Aorta (tissue), 5 donors: ENCODE measurements at regions not wholly inside any gene's neighbourhood (a gene's known extent, or its start where the extent isn't known, plus 50 kb on each side); places are given as distances from the start of the nearest gene placed in this dataset.

ENCODE experiments used
- ATAC-seq: fragments of 200-7000 bp; cut with Tn5 transposase; one replicate; pipeline ENCODE4 v1.9.1; 2022; ENCODE audit warnings: moderate library complexity; ENCODE audit not compliant: low FRiP score
- DNase-seq, 2 donors: peaks; one replicate each; pipeline ENCODE4 v3.0.0-alpha.2; 2020
- H3K27ac ChIP-seq, 2 donors: one replicate each; pipeline ENCODE4 v1.5.1; 2013; ENCODE audit warnings: low read length in 2 of 2, mild to moderate bottlenecking in 2 of 2, moderate library complexity in 2 of 2, control low read depth in 1 of 2, inconsistent platforms in 1 of 2, low read depth in 1 of 2
- H3K27me3 ChIP-seq, 2 donors: one replicate each; pipeline ENCODE4 v1.6.1; 2013; ENCODE audit warnings: control low read depth in 1 of 2, low read length in 1 of 2, mild to moderate bottlenecking in 1 of 2, moderate library complexity in 1 of 2; ENCODE audit not compliant: insufficient read depth in 2 of 2, control insufficient read depth in 1 of 2
- H3K36me3 ChIP-seq, 2 donors: one replicate each; pipeline ENCODE4 v1.6.1; 2013; ENCODE audit warnings: control low read depth in 1 of 2, low read length in 1 of 2, mild to moderate bottlenecking in 1 of 2; ENCODE audit not compliant: insufficient read depth in 2 of 2, control insufficient read depth in 1 of 2
- H3K4me1 ChIP-seq, 2 donors: one replicate each; pipeline ENCODE4 v1.6.1; 2013; ENCODE audit warnings: low read length in 2 of 2, control low read depth in 1 of 2, mild to moderate bottlenecking in 1 of 2, moderate library complexity in 1 of 2; ENCODE audit not compliant: insufficient read depth in 2 of 2, control insufficient read depth in 1 of 2
- H3K4me3 ChIP-seq, 2 donors: one replicate each; pipeline ENCODE4 v1.5.1; 2013; ENCODE audit warnings: low read length in 2 of 2, control low read depth in 1 of 2, mild to moderate bottlenecking in 1 of 2
- H3K9me3 ChIP-seq: one replicate; pipeline ENCODE4 v1.6.1; 2013; ENCODE audit warnings: mild to moderate bottlenecking, low read length; ENCODE audit not compliant: control insufficient read depth
- WGBS, 2 donors: extraction: QIAGEN DNeasy Blood & Tissue Kit; methylation state at CpG; one replicate each; pipeline ENCODE4 v1.1.7; 2013; 5-methylcytosine and 5-hydroxymethylcytosine counted together
- intact Hi-C, 2 donors: fragments of 100-400 bp; cut with DNase I; formaldehyde crosslinking; loops; one replicate each; pipeline versions ENCODE4 v1.14.2 to v1.15.0; 2022
- donor health status: healthy with polysubstance abuse.
- donor health status: Bipolar disorder and iron deficiency.
- donor health status: DM: no; HTN: no; CAD: no.
- donor health status: DM: no; HTN: no; CAD: no.
- donor health status: DM: yes; HTN: yes; CAD: no.

GRCh38 chr11:70543611-70544010, 145.3 kb downstream of the CTTN start:
- Histone ChIP-seq H3K4me1 (no peaks in the 10 kb centered on the region), H3K27ac (no peak overlapping the region), H3K9me3 (peaks cover 4% of the 10 kb centered on the region), H3K27me3 (no peaks in the 10 kb centered on the region), H3K36me3 (no peaks in the 10 kb centered on the region), H3K4me3 (no peak overlapping the region)
- DNase-seq (no peak), ATAC-seq (no peak)
- intact Hi-C loops: no loop called here
- 68 to 72% methylated on average over 7 of the region's 7 CpGs for whole genome bisulfite sequencing, 2 donors

- WGBS, 2 donors: 79 to 80% methylated on average over 16 to 17 of the region's 17 CpGs
- no peak for ATAC-seq
- DNase-seq: peak in 1 of 2 donors; percentile 65
- Histone ChIP-seq H3K36me3 (no peaks in the 10 kb centered on the region), H3K4me1 (no peaks in the 10 kb centered on the region), H3K9me3 (peaks cover 4% of the 10 kb centered on the region), H3K4me3 (no peak overlapping the region), H3K27ac (no peak overlapping the region), H3K27me3 (no peaks in the 10 kb centered on the region)
- intact Hi-C loops: no loop called here
These were observed 145.9 kb downstream of the CTTN start for GRCh38 chr11:70544067-70544773.

GRCh38 chr11:70544774-70545609, 146.7 kb downstream of the CTTN start:
- DNase-seq: peak in 1 of 2 donors; percentile 52
- WGBS, 2 donors: 63 to 65% methylated on average over 36 of the region's 36 CpGs
- Histone ChIP-seq H3K27ac (no peak overlapping the region), H3K4me1 (no peaks in the 10 kb centered on the region), H3K36me3 (no peaks in the 10 kb centered on the region), H3K9me3 (peaks cover 4% of the 10 kb centered on the region), H3K27me3 (no peaks in the 10 kb centered on the region), H3K4me3 (no peak overlapping the region)
- intact Hi-C loops: no loop called here
- ATAC-seq: no peak

GRCh38 chr11:70545610-70545912, 147.2 kb downstream of the CTTN start:
- no peaks in the 10 kb centered on the region for H3K27me3 ChIP-seq
- no peak overlapping the region for H3K27ac ChIP-seq
- intact Hi-C loops: no loop called here
- no peaks in the 10 kb centered on the region for H3K36me3 ChIP-seq
- 50 to 51% methylated on average over 5 of the region's 5 CpGs for WGBS, 2 donors
- no peak for ATAC-seq
- no peak overlapping the region for H3K4me3 ChIP-seq
- H3K9me3 ChIP-seq: peaks cover 4% of the 10 kb centered on the region
- H3K4me1 ChIP-seq: no peaks in the 10 kb centered on the region
- DNase-seq: no peak

- Histone ChIP-seq H3K4me1 (no peaks in the 10 kb centered on the region), H3K4me3 (no peak overlapping the region), H3K27ac (no peak overlapping the region), H3K9me3 (peaks cover 2% of the 10 kb centered on the region), H3K27me3 (no peaks in the 10 kb centered on the region), H3K36me3 (no peaks in the 10 kb centered on the region)
- intact Hi-C loops: no loop called here
- ATAC-seq: no peak
- 65 to 74% methylated on average over 9 of the region's 9 CpGs for WGBS, 2 donors
- DNase-seq: peak in 1 of 2 donors; percentile 13
These were observed 148.0 kb downstream of the CTTN start for GRCh38 chr11:70546191-70546940.

GRCh38 chr11:70547386-70547785, 149.1 kb downstream of the CTTN start:
- 75 to 76% methylated on average over 7 of the region's 7 CpGs for WGBS, 2 donors
- ATAC-seq: no peak
- no peaks in the 10 kb centered on the region for H3K36me3 ChIP-seq
- intact Hi-C loops: no loop called here
- H3K27ac ChIP-seq: no peak overlapping the region
- H3K4me1 ChIP-seq: no peaks in the 10 kb centered on the region
- H3K4me3 ChIP-seq: no peak overlapping the region
- H3K27me3 ChIP-seq: no peaks in the 10 kb centered on the region
- DNase-seq: no peak
- H3K9me3 ChIP-seq: no peaks in the 10 kb centered on the region

- Histone ChIP-seq H3K9me3 (no peaks in the 10 kb centered on the region), H3K27me3 (no peaks in the 10 kb centered on the region), H3K27ac (no peak overlapping the region), H3K4me3 (no peak overlapping the region), H3K4me1 (no peaks in the 10 kb centered on the region), H3K36me3 (no peaks in the 10 kb centered on the region)
- 62% methylated on average over 21 to 22 of the region's 22 CpGs for WGBS, 2 donors
- no peak for ATAC-seq
- intact Hi-C loops: no loop called here
- DNase-seq: peak in 1 of 2 donors; percentile 21
These were observed 149.7 kb downstream of the CTTN start for GRCh38 chr11:70547821-70548670.

- H3K36me3 ChIP-seq: no peaks in the 10 kb centered on the region
- H3K27me3 ChIP-seq: no peaks in the 10 kb centered on the region
- 83 to 86% methylated on average over 15 of the region's 15 CpGs for WGBS, 2 donors
- H3K4me3 ChIP-seq: no peak overlapping the region
- ATAC-seq (no peak), DNase-seq (peak in 1 of 2 donors; percentile 21)
- intact Hi-C loops: no loop called here
- H3K4me1 ChIP-seq: no peaks in the 10 kb centered on the region
- no peak overlapping the region for H3K27ac ChIP-seq
- no peaks in the 10 kb centered on the region for H3K9me3 ChIP-seq
These were observed 150.6 kb downstream of the CTTN start for GRCh38 chr11:70548976-70549375.
